ENCODE measurements at regions not wholly inside any gene's neighbourhood (a gene's known extent, or its start where the extent isn't known, plus 50 kb on each side); places are given as distances from the start of the nearest gene placed in this dataset.
"Not testable (repeated sequence)": the region's sequence is repeated elsewhere in the genome, so short reads cannot be mapped to it uniquely, and the experiment has no call there.

GRCh38 chr9:18296702-18297055, 177.3 kb upstream of the ADAMTSL1 start:
- no peak for DNase-seq (ENCODE audit: low spot score)

GRCh38 chr9:18297056-18297841, 176.7 kb upstream of the ADAMTSL1 start:
- no peak for DNase-seq (ENCODE audit: low spot score)

GRCh38 chr9:18299449-18299848, 174.5 kb upstream of the ADAMTSL1 start:
- no peak for DNase-seq (ENCODE audit: low spot score)

GRCh38 chr9:18305167-18305806, 168.7 kb upstream of the ADAMTSL1 start:
- not testable (repeated sequence) for DNase-seq (ENCODE audit: low spot score)

GRCh38 chr9:18314316-18314715, 159.6 kb upstream of the ADAMTSL1 start:
- no peak for DNase-seq (ENCODE audit: low spot score)

GRCh38 chr9:18317896-18318295, 156.1 kb upstream of the ADAMTSL1 start:
- DNase-seq (ENCODE audit: low spot score) = no peak

- no peak for DNase-seq (ENCODE audit: low spot score)
Observed at GRCh38 chr9:18319918-18320445, 154.0 kb upstream of the ADAMTSL1 start.

GRCh38 chr9:18324928-18325745, 148.8 kb upstream of the ADAMTSL1 start:
- DNase-seq (ENCODE audit: low spot score) = no peak

- DNase-seq (ENCODE audit: low spot score) = not testable (repeated sequence)
Observed at GRCh38 chr9:18325746-18326011, 148.3 kb upstream of the ADAMTSL1 start.

- DNase-seq (ENCODE audit: low spot score) = no peak
Observed at GRCh38 chr9:18327121-18327520, 146.8 kb upstream of the ADAMTSL1 start.

GRCh38 chr9:18330401-18331309, 143.3 kb upstream of the ADAMTSL1 start:
- DNase-seq (ENCODE audit: low spot score) = no peak

- DNase-seq (ENCODE audit: low spot score) = no peak
Observed at GRCh38 chr9:18331310-18331684, 142.7 kb upstream of the ADAMTSL1 start.

- no peak for DNase-seq (ENCODE audit: low spot score)
Observed at GRCh38 chr9:18331808-18332209, 142.1 kb upstream of the ADAMTSL1 start.

GRCh38 chr9:18333157-18333556, 140.8 kb upstream of the ADAMTSL1 start:
- DNase-seq (ENCODE audit: low spot score) = no peak

- no peak for DNase-seq (ENCODE audit: low spot score)
Observed at GRCh38 chr9:18335825-18336224, 138.1 kb upstream of the ADAMTSL1 start.

- no peak for DNase-seq (ENCODE audit: low spot score)
Observed at GRCh38 chr9:18338042-18338441, 135.9 kb upstream of the ADAMTSL1 start.

GRCh38 chr9:18343784-18344183, 130.2 kb upstream of the ADAMTSL1 start:
- DNase-seq (ENCODE audit: low spot score) = no peak

- DNase-seq (ENCODE audit: low spot score) = no peak
Observed at GRCh38 chr9:18346745-18347144, 127.2 kb upstream of the ADAMTSL1 start.

- DNase-seq (ENCODE audit: low spot score) = no peak
Observed at GRCh38 chr9:18347386-18348082, 126.4 kb upstream of the ADAMTSL1 start.

- no peak for DNase-seq (ENCODE audit: low spot score)
Observed at GRCh38 chr9:18348083-18348475, 125.9 kb upstream of the ADAMTSL1 start.

- no peak for DNase-seq (ENCODE audit: low spot score)
Observed at GRCh38 chr9:18349530-18349929, 124.4 kb upstream of the ADAMTSL1 start.

Measured in ecto neural progenitor cell (in vitro differentiated cells).